T47D (cell line): ENCODE measurements at regions not wholly inside any gene's neighbourhood (a gene's known extent, or its start where the extent isn't known, plus 50 kb on each side); places are given as distances from the start of the nearest gene placed in this dataset.
A peak's percentile ranks its signal among the peaks of the same experiment; 100 is the strongest.

Source experiments
- DNase-seq, 2 experiments: peaks; one replicate each; pipeline versions ENCODE4 v3.0.0 to v3.0.0-alpha.2; 2011 to 2012; ENCODE audit warnings: low read depth in 1 of 2, low spot score in 1 of 2
- JUND ChIP-seq: IDR thresholded peaks from 2 replicates; pipeline ENCODE4 v1.6.1; 2012; ENCODE audit warnings: low read depth
- in situ Hi-C: cut with HindIII; loops from 2 replicates; pipeline ENCODE4 v1.10.0; 2016; ENCODE audit warnings: low sequenced_read_pairs, low pct_unique_long_range_greater_than_20kb

- no peak for TF ChIP-seq JUND
- in situ Hi-C loops, result no loop called here
- DNase-seq, result no peak
Measured at GRCh38 chr5:93304456-93305250, 276.4 kb downstream of the NR2F1-AS1 start.

- DNase-seq, result no peak
- in situ Hi-C loops, result no loop called here
- no peak for TF ChIP-seq JUND
Measured at GRCh38 chr5:93303291-93303691, 277.7 kb downstream of the NR2F1-AS1 start.

GRCh38 chr5:93302711-93303110 lies 278.3 kb downstream of the NR2F1-AS1 start:
- in situ Hi-C loops, result no loop called here
- no peak for TF ChIP-seq JUND
- DNase-seq, result no peak

- in situ Hi-C loops, result no loop called here
- TF ChIP-seq JUND, result no peak
- no peak for DNase-seq
Measured at GRCh38 chr5:93300945-93301344, 280.1 kb downstream of the NR2F1-AS1 start.

- DNase-seq, result no peak
- TF ChIP-seq JUND, result no peak
- in situ Hi-C loops, result no loop called here
Measured at GRCh38 chr5:93300309-93300923, 280.6 kb downstream of the NR2F1-AS1 start.

GRCh38 chr5:93299681-93300308 lies 281.2 kb downstream of the NR2F1-AS1 start:
- TF ChIP-seq JUND, result no peak
- in situ Hi-C loops, result no loop called here
- DNase-seq, result no peak

GRCh38 chr5:93297116-93297515 lies 283.9 kb downstream of the NR2F1-AS1 start:
- in situ Hi-C loops, result no loop called here
- TF ChIP-seq JUND, result no peak

GRCh38 chr5:93296338-93296737 lies 284.7 kb downstream of the NR2F1-AS1 start:
- in situ Hi-C loops, result no loop called here
- DNase-seq, result no peak
- no peak for TF ChIP-seq JUND

More at GRCh38 chr5:93297116-93297515, 283.9 kb downstream of the NR2F1-AS1 start:
- DNase-seq, result no peak

- in situ Hi-C loops, result no loop called here
- DNase-seq, result no peak
- TF ChIP-seq JUND, result no peak
Measured at GRCh38 chr5:93294996-93295395, 286.0 kb downstream of the NR2F1-AS1 start.

GRCh38 chr5:93294199-93294598 lies 286.8 kb downstream of the NR2F1-AS1 start:
- DNase-seq, result no peak
- TF ChIP-seq JUND, result no peak
- in situ Hi-C loops, result no loop called here

- in situ Hi-C loops, result no loop called here
- TF ChIP-seq JUND, result no peak
- peak in 1 of 2 experiments; percentile 47 for DNase-seq
Measured at GRCh38 chr5:93289942-93290341, 291.1 kb downstream of the NR2F1-AS1 start.

GRCh38 chr5:93285461-93285860 lies 295.6 kb downstream of the NR2F1-AS1 start:
- DNase-seq, result no peak
- in situ Hi-C loops, result no loop called here
- TF ChIP-seq JUND, result no peak
